ENCODE measurements at regions not wholly inside any gene's neighbourhood (a gene's known extent, or its start where the extent isn't known, plus 50 kb on each side); places are given as distances from the start of the nearest gene placed in this dataset.
"Not testable (repeated sequence)": the region's sequence is repeated elsewhere in the genome, so short reads cannot be mapped to it uniquely, and the experiment has no call there.

DNA sequence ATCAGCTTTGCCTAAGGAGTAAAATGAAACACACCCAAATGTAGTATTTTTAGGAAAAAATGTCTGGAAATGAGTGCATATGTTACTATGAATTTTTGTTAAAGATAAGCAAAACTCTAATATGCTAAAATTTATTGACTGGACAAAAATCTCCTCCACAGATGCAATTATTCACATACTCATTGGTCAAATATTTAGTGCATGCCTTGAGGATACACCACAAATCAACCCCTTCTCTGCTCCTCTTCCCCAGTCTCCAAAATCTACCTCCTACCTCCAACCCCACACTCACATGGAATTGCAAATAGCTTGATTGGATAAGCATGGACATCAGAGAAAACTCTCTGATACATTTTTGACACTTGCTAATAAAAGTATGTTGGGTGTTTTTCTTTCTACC lies 95.6 kb upstream of the CDC42EP3 start:
- TF ChIP-seq, protein P1, sequence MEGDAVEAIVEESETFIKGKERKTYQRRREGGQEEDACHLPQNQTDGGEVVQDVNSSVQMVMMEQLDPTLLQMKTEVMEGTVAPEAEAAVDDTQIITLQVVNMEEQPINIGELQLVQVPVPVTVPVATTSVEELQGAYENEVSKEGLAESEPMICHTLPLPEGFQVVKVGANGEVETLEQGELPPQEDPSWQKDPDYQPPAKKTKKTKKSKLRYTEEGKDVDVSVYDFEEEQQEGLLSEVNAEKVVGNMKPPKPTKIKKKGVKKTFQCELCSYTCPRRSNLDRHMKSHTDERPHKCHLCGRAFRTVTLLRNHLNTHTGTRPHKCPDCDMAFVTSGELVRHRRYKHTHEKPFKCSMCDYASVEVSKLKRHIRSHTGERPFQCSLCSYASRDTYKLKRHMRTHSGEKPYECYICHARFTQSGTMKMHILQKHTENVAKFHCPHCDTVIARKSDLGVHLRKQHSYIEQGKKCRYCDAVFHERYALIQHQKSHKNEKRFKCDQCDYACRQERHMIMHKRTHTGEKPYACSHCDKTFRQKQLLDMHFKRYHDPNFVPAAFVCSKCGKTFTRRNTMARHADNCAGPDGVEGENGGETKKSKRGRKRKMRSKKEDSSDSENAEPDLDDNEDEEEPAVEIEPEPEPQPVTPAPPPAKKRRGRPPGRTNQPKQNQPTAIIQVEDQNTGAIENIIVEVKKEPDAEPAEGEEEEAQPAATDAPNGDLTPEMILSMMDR (IDR thresholded peaks at IDR 0.05; ENCODE audit: low read depth, low read length, missing control alignments), result no peak
- H3K4me3 ChIP-seq (replicated peaks; ENCODE audit: low read depth, low read length), result no peak overlapping the region
- DNase-seq (ENCODE audit: extremely low read depth, low read depth), result no peak

DNA sequence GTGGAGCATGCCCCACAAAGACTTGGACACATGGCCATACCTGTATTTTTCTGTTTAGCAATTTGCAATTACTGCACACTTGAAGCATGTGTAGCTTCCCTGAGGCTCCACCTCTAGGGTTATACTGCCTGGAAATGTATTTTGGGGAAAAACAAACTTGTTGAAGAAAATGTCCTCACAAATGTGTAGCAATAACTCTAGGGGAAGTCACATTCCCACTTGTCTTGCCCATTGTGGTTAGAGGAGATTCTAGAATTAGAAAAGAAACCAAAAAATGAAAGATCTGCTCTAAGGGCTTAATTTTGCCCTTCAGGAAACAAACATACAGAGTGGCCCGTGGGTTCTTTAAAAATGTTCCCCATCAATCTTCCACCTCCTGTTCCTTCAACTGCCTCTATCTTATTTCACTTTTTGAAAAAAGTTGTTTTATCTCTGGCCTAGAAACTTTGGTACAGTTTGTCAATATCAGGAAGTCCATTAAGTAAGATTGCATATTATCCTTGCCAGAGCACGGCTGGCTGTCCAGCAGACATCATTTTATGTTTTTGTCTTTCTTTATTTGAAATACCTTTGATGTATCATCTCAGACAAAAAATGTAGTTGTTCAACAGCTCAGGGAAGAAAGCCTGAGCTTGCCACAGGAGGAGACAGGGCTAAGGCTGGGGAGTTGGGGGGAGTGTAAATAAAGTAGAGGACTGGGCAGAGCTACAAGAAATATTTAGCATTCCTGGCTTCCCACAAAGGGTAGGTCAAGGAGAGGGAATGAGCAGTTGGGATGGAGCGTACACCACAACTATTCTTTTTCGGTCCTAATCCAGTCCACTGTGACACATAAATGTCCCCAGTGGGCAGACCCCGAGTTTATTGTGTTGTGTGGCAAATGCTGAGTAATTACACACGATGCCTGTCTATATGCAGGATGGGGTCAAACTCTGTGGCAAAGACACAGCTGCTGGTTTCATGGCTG lies 96.8 kb upstream of the CDC42EP3 start:
- H3K4me3 ChIP-seq (replicated peaks; ENCODE audit: low read depth, low read length), result no peak overlapping the region
- TF ChIP-seq, protein P1 (IDR thresholded peaks at IDR 0.05; ENCODE audit: low read depth, low read length, missing control alignments), result no peak
- DNase-seq (ENCODE audit: extremely low read depth, low read depth), result peak; percentile 75

DNA sequence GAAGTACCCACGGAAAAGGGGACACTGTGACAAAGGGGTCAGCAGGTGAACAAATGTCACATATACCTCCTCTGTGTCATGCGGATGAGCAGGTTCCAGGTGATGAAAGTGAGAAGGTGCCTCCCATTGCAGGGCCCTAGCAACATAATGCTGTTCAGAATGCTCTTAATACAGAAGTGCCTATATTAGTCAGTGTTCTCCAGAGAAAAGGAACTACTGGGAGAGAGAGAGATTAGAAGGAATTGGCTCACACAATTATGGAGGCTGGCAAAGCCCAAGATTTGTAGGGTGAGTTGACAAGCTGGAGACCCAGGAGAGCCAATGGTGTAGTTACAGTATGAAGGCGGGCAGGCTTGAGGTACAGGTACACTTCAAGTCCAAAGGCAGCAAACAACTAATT lies 98.1 kb upstream of the CDC42EP3 start:
- DNase-seq (ENCODE audit: extremely low read depth, low read depth), result no peak
- TF ChIP-seq, protein P1 (IDR thresholded peaks at IDR 0.05; ENCODE audit: low read depth, low read length, missing control alignments), result no peak
- no peak overlapping the region for H3K4me3 ChIP-seq (replicated peaks; ENCODE audit: low read depth, low read length)

DNA sequence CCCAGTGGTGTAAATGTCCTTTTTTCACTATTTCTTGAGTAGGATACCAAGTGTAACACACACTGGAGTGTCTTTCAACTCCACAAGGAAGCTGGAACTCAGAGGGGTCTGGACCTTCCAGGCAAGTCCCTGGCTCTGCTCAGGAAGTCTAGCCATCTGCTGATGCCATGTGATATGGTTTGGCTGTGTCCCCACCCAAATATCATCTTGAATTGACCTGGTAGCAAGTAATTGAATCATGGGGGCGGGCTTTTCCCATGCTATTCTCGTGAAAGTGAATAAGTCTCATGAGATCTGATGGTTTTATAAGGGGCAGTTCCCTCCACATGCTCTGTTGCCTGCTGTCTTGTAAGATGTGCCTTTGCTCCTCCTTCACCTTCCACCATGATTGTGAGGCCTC lies 99.4 kb upstream of the CDC42EP3 start:
- DNase-seq (ENCODE audit: extremely low read depth, low read depth), result no peak
- H3K4me3 ChIP-seq (replicated peaks; ENCODE audit: low read depth, low read length), result no peak overlapping the region
- TF ChIP-seq, protein P1 (IDR thresholded peaks at IDR 0.05; ENCODE audit: low read depth, low read length, missing control alignments), result no peak

DNA sequence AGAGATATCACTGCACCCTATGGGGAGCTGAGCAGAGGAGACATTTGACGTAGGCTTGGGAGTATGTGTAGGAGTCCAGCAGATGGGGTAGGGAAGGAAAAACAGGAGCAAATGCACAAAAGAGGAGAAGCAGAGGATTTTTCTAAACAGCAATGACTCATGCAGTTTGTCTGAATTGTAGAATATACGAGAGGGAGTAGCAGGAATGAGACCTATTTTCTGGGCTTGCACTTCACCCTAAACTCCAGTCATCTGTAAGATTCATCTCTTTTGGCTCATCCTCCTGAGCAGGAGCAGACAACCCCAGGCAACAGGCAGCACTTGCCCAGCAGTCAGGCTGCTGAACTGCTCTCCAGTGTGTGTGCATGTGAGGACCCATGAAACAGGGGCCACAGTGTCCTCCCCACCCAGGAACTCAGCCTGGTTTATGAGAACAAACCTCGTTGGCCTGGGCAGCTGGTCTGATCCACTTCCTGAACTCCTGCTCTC lies 100.2 kb upstream of the CDC42EP3 start:
- TF ChIP-seq, protein P1 (IDR thresholded peaks at IDR 0.05; ENCODE audit: low read depth, low read length, missing control alignments), result no peak
- no peak for DNase-seq (ENCODE audit: extremely low read depth, low read depth)
- no peak overlapping the region for H3K4me3 ChIP-seq (replicated peaks; ENCODE audit: low read depth, low read length)

DNA sequence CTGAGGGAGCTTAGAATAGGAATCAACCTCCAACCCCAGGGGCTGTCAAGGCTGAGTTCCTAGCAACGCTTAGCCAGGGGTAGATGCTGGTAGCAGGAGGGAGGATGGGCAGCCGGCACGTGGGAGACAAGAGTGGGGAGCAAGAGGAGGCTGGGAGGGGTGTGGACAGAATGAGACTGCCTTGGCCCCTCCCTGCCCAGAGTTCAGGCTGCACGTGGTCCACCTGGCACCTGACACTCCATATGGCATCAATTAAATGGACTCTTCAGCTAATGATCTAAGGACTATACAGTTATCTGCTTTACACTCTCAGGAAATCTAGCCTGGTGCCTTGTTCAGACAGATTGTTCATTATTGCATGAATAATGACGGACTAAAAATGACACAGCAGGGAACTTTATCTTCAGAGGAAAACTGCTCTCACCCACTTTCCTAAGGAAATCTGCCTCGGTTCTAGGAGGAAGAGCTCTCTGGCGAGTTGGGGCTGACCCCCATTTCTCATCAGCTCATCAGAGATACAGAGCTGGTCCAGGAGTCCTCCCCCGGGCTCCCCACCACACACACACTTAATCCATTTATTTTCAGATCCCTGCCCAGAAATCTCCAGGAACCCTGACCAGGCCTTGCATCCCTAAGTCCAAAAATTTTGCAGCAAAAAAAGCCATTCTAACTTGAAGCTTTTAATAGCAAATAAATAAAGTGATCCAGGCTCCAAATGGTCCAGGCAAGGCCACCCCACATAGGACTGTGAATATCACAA lies 102.1 kb upstream of the CDC42EP3 start:
- TF ChIP-seq, protein P1 (IDR thresholded peaks at IDR 0.05; ENCODE audit: low read depth, low read length, missing control alignments), result no peak
- no peak overlapping the region for H3K4me3 ChIP-seq (replicated peaks; ENCODE audit: low read depth, low read length)
- no peak for DNase-seq (ENCODE audit: extremely low read depth, low read depth)

DNA sequence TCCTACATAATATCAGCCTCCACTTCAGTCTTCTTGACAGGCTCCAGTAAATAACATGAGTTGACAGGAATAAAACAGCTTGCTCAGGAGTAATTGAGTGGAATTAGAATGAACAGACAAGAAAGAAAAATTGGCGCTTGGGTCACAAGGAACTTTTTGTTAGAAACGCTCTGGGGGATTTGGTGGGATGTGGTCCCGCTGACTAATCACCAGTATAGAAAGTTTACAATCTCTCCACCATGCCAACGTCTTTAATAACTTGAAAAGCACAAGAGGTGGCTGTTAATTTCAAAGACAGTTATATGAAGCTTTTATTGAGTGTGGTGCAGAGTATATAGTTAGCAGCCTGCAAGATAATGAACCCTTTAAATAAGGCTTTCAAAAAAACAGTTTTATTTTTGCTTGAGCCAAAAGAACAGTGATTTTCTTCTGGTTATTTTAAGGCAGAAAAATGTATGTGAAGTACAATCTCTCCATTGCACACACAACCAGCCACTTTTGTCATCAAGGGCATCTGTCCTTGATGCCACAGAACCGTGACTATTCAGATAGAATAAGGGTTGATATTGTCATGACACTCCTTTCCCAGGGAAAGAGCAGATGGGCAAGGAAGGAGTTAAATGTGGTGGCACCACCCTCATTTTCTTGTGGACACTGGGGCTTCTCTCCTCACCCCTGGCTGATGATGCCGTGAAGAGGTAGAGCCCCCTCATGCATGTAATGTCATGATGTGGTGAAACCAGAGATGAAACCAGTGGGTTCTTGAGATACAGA lies 102.9 kb upstream of the CDC42EP3 start:
- H3K4me3 ChIP-seq (replicated peaks; ENCODE audit: low read depth, low read length); DNase-seq (ENCODE audit: extremely low read depth, low read depth): not testable (repeated sequence)

Measured in HFF-Myc (cell line).